ENCODE measurements at regions not wholly inside any gene's neighbourhood (a gene's known extent, or its start where the extent isn't known, plus 50 kb on each side); places are given as distances from the start of the nearest gene placed in this dataset.

- no peak for DNase-seq (ENCODE audit: low read depth)
These were observed 503.4 kb downstream of the PLXNA4 start for GRCh38 chr7:132072873-132073272.

- no peak for DNase-seq (ENCODE audit: low read depth)
These were observed 504.1 kb downstream of the PLXNA4 start for GRCh38 chr7:132072165-132072564.

- DNase-seq (ENCODE audit: low read depth) = no peak
These were observed 507.0 kb downstream of the PLXNA4 start for GRCh38 chr7:132069306-132069705.

- no peak for DNase-seq (ENCODE audit: low read depth)
These were observed 509.5 kb downstream of the PLXNA4 start for GRCh38 chr7:132066761-132067171.

- no peak for DNase-seq (ENCODE audit: low read depth)
These were observed 509.7 kb upstream of the PODXL start for GRCh38 chr7:132065989-132066603.

GRCh38 chr7:132065193-132065988 is 509.0 kb upstream of the PODXL start:
- DNase-seq (ENCODE audit: low read depth) = peak; percentile 97

GRCh38 chr7:132063800-132064199 is 507.4 kb upstream of the PODXL start:
- DNase-seq (ENCODE audit: low read depth) = no peak

- peak; percentile 52 for DNase-seq (ENCODE audit: low read depth)
These were observed 505.5 kb upstream of the PODXL start for GRCh38 chr7:132061937-132062336.

GRCh38 chr7:132059141-132059540 is 502.7 kb upstream of the PODXL start:
- DNase-seq (ENCODE audit: low read depth) = no peak

GRCh38 chr7:132055336-132056120 is 499.1 kb upstream of the PODXL start:
- DNase-seq (ENCODE audit: low read depth) = no peak

- no peak for DNase-seq (ENCODE audit: low read depth)
These were observed 497.4 kb upstream of the PODXL start for GRCh38 chr7:132053871-132054270.

- DNase-seq (ENCODE audit: low read depth) = no peak
These were observed 494.9 kb upstream of the PODXL start for GRCh38 chr7:132051311-132051710.

- no peak for DNase-seq (ENCODE audit: low read depth)
These were observed 493.3 kb upstream of the PODXL start for GRCh38 chr7:132049462-132050304.

- DNase-seq (ENCODE audit: low read depth) = no peak
These were observed 489.1 kb upstream of the PODXL start for GRCh38 chr7:132045481-132045980.

- no peak for DNase-seq (ENCODE audit: low read depth)
These were observed 488.6 kb upstream of the PODXL start for GRCh38 chr7:132045002-132045401.

GRCh38 chr7:132044247-132044646 is 487.8 kb upstream of the PODXL start:
- no peak for DNase-seq (ENCODE audit: low read depth)

- DNase-seq (ENCODE audit: low read depth) = no peak
These were observed 484.7 kb upstream of the PODXL start for GRCh38 chr7:132041108-132041507.

GRCh38 chr7:132035517-132036362 is 479.3 kb upstream of the PODXL start:
- DNase-seq (ENCODE audit: low read depth) = no peak

GRCh38 chr7:132034748-132035416 is 478.5 kb upstream of the PODXL start:
- DNase-seq (ENCODE audit: low read depth) = no peak

- DNase-seq (ENCODE audit: low read depth) = no peak
These were observed 474.5 kb upstream of the PODXL start for GRCh38 chr7:132030883-132031282.
